HG03354 (cell line): ENCODE measurements at regions not wholly inside any gene's neighbourhood (a gene's known extent, or its start where the extent isn't known, plus 50 kb on each side); places are given as distances from the start of the nearest gene placed in this dataset.
"Not testable (repeated sequence)": the region's sequence is repeated elsewhere in the genome, so short reads cannot be mapped to it uniquely, and the experiment has no call there.

Experiments used
- ATAC-seq: cut with Tn5 transposase; IDR thresholded peaks from one replicate; pipeline ENCODE4 v1.9.1; 2021; ENCODE audit warnings: mild to moderate bottlenecking; ENCODE audit not compliant: unreplicated experiment, poor library complexity, severe bottlenecking

DNA sequence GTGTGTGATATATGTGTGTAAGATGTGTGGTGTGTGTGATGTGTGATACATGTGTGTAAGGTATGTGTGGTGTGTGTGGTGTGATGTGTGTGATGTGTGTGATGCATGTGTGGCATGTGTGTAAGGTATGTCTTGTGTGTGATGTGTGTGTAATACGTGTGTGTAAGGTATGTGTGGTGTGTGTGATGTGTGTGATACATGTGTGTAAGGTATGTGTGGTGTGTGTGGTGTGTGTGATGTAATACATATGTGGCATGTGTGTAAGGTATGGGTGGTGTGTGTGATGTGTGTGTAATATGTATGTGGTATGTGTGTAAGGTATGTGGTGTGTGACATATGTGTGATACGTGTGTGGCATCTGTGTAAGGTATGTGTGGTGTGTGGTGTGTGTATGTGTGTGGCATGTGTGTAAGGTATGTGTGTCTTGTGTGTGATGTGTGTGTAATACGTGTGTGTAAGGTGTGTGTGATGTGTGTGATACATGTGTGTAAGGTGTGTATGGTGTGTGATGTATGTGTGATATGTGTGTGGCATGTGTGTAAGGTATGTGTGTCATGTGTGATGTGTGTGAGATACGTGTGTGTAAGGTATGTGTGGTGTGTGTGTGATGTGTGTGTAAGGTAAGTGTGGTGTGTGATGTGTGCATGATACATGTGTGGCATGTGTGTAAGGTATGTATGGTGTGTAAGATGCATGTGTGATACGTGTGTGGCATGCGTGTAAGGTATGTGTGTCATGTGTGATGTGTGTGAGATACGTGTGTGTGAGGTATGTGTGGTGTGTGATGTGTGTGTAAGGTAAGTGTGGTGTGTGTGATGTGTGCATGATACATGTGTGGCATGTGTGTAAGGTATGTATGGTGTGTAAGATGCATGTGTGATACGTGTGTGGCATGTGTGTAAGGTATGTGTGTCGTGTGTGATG, 126.9 kb downstream of the COPS8 start:
- not testable (repeated sequence) for ATAC-seq

DNA sequence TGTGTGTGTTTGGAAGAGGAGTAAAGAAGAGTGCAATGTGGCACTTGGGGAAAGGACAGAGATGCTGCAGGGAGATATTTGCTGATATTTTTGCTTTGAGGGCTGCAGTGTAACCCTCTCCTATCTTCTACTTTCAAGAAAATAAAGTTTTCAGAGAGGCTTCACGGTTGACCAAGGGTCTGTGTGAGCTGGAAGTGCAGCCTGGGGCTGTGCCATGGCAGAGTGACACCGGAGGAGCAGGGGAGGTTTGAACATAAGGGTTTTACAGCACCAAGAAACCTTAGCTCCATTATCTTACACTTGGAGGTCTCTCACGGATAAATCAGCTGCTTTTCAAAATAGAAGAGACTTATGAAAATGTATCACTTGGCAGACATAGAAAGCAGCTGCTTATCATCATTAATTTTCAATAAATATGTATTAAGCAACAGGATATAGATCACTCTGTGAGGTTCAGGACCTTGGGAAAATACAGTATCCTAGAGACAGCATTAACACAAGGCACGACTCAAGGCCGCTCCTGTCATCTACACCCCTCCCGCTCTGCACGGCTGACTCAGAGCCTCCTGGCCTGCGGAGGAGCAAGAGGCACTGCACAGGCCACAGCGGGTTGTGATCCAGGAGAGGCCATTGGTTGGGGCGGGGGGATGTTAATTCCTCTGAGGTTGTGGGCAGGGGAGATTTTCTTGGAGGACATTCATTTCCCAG, 127.8 kb downstream of the COPS8 start:
- no peak for ATAC-seq

DNA sequence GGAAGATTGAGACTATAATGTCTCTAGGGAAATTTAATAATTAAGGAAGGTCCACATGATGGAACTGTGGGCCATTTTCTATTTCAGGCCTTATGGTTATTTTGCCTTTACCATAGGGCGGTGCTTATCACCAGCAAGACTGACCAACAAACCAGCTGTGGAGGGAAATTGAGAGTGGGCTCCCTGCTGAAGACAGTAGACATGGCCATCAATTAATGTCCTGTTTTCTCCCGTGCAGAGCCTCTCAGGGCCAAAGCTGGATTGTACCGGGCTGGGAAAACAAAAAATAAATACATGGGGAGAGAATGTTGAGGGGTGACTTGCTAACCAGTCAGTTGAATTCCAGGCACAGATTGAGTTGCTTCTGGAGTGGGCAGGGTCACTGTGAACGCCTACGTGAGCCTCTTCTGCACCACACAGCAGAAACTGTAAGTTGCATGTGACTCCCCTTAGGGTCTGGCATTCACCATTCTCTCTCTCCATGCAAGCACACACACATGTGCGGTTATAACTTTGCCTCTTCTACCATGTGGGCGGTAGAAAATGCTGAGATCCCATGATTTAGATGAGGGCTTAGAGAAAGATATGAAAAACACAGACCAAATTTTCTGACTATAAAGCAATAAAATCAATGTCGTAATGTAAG, 128.5 kb downstream of the COPS8 start:
- ATAC-seq: no peak

DNA sequence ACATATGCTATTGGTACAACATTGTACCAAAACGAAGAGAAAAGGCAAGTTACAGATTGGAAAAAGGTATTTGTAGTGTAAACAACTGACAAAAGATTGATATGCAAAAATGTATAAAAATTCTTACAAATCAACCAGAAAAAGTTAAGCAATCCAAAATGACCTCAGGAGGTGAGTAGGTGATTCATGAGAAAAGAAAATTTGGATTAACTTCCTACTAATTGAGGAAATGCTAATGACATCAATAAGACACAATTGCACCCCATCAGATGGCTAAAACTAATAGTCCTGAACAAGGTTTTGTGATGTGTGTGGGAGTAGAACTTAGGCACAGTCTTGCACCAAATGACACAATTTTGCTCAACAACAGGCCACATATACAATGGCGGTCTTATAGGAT, 129.3 kb downstream of the COPS8 start:
- ATAC-seq: no peak

DNA sequence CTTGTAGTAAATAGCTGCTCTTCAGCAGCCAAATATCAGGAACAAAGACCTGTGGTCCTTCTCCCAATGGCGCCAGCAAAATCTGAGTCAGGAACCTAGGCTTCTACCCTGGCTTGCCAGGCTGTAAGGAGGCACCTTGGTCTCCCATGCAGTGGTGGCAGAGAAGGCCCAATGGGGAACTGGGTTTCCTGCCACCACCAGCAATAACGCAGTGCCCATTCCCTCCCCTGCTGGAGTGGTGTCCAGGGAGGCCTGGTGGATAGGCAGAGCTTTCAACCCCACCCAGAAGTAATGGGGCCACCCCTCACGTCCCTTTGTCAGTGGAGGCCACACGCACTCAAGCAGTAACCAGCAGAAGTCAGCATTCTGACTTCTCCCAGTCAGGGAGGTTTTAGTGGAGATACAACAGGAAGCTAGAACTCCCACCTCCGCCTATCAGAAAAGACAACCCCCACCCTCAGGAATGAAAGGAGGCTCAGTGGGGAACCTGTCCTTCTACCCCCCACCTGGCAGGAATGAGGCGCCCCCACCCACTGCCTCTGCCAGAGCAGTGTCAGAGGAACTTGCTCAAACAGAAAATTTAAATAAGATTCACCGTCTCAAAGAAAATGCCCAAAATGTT, 132.4 kb downstream of the COPS8 start:
- no peak for ATAC-seq

DNA sequence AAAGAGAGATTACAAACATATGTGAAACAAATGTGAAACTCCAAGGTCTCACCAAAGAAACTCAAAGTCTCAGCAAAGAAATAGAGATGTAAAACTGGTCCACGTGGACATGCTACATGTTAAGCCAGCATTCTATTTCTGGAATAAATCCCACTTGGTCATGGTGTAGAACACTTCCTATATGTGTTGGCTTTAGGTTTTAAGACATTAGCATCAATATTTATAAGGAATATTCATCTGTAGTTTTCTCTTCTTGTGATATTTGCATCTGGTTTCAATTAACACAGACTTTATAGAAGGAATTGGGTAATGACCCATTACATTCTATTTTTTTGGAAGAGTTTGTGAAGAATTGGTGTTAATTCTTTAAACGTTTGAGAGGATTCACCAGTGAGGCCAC, 133.1 kb downstream of the COPS8 start:
- no peak for ATAC-seq

DNA sequence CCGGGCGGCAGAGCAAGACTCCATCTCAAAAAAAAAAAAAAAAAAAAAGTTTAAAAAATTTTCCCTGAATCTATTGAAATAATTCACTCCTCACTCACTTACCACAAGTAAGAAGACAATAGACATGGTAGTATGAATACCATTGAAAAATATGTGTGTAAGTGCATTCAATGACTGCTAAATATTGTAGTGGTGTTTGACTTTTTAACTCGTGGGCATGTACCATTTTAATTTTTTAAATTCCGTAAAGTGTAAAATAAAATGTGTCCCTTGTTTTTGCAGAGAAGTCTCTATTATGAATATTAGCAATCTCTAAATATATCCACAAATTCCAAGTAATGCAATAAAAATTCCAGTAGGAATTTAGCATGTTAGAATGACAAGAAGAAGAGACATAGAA, 134.1 kb downstream of the COPS8 start:
- no peak for ATAC-seq

DNA sequence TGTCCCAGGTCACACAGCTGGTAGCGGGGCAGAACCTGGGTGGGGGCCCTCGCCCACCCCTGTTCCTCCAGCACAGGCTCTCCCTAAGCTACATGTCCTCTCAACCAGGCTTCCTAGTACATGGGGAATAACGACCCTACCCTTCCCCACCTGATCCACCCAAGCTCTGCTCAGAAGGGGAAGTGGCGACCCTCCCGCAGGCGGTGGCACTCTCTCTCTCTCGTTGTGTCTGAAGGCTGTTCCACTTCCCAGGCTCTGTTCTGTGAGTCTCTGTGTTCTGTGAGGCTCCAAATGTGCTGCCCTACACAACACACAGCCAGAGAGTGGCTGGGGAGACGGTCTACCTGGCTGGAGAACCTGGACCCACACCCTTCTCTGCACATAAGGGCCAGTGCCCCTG, 135.8 kb downstream of the COPS8 start:
- no peak for ATAC-seq

DNA sequence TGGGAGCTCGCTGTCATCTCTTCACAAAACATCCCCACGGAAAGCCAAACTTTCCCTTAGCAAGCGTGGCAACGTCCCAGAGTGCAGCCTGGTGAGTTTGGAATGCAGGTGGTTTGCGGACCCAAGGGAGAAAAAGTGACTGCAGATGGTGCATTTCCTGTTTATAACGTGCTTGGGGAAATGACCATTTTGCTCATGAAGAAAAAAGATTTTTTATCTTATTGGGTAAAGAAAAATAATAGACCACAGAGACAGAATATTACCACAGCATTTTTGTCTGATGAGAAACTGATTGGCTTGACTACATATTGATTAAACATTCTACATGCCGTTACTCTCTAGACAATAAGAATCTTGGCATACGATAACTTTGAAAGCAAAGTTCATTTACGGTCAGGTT, 136.5 kb downstream of the COPS8 start:
- ATAC-seq: no peak

DNA sequence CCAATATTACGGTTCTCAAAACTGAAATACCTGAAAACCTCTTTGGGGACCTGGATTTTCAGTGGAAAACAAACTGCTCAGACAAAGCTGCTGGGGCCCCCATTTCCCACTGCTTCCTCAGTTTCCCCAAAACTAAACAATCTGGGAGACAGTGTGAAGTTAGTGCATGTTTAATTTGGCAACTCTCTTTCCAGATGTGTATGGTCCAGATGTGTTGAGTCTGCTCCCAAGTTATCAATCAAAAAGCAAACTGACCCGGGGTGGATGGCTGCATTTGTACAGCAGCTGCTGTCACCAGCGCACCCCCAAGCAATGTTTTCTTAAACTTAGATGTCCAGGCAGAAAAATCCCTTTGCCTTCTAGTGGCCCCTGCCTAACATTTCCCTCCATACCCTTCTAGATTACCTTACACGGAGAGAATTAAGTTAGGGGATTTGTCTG, 136.9 kb downstream of the COPS8 start:
- ATAC-seq: no peak

DNA sequence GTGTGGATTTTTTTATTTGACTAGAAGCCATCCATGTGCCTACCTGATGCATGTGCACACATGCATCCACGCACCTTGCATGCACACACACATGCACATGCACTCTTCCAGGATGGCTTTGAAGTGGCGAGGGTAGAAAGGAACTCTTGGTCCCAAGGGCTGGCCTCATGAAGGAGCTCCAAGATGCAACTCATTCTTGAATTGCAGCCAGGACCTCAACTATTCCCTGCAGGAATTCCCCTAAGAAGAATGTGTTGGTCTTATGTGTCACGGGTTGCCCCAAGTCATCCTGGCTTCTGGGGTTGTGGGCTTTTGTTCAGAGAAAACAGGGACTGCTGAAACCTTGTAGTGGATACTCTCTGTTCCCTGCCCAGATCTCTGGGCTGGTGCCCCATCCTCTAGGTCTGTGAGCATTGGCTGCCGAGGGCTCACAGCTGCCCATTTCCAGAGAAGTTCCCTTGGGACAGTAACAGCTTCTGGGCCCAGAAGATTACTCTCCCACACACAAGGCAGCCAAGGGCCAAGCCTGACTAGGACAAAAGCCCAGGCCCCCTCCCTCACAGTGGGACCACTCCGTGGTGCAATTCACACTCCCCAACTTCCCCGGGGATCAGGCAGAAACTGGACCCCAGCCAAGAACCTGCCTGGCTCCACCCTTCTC, 137.6 kb downstream of the COPS8 start:
- no peak for ATAC-seq

DNA sequence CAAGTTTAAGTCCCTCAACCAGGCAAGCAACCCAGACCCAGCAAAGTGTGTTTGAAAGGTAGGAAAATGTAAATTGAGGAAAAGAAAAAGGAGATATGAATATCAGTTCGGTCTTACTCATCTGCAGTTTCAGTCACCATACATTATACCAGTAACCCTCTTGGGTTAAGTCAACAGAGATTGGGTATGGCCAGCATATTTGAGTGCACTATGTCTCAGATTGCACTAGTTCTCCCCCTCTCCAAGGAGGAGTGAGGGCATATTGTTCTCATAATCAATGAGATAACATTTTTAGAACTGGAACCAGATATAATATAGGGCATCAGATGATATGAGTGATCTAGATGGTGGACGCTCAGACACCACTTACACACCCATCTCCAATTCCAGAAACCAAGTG, 141.5 kb downstream of the COPS8 start:
- no peak for ATAC-seq

DNA sequence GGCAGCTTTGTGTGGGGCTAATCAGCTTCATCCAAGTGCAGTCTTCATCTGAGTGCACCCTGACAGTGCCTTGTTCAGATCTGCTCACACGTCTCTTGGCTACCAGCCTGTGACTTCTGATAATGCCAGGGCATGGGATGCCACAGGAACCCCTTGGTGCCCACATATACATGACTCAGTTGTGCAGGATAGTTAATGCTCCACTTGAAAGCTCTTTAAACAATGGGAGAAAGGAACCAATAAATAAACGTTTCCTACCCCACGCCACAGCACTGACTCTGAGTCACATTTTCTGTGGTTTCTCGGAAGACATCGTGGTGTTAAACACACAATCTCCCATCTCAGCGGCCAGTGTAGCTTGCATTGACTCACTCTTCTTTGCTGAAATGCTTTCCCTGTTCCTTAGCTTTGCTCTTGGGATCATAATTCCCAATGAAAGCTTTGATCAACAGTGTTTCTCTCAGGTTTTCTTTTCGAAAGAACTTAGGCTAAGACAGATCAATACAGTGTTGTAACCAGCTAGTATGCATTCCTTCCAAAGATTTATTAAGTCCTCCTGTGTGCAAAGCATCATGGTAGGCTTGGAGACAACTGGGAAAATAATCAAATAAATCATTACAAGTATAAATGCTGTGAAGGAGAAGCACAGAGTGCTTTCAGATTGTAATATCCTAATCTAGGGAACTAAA, 142.0 kb downstream of the COPS8 start:
- no peak for ATAC-seq

DNA sequence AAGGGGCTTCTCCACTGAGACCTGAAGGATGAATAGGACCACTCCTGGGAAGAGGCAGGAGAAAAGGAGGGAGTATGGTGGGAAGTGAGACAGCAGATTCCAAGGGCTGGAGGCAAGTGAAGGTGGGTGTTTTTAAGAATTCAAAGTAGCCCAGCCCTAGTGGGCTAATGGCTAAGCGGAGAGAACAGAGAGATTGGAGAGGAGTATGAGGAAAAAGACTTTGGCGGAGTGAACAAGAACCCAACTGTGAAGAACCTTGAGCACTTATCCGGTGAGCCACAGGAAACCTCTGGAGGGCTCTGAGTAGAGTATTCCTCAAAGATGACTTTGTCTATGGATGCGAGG, 142.6 kb downstream of the COPS8 start:
- ATAC-seq: no peak

DNA sequence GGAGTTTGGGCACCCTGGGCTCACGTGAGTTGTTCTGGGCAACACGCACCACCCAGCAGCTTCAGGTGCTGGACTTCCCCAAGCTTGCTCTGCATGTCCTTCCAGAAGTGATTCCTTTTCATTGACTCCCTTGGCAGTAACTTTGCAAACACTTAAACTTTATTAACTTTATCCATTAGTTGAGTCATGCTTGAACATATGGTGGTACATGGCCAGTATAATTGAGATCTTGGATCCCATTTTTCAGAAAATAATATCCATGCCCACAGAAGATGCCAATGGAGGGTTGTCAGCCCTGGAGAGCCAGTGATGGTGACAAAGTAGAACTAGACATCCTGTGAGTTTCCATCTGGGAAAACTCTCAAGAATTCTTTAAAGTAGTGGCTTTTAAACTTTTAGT, 144.2 kb downstream of the COPS8 start:
- ATAC-seq: no peak

DNA sequence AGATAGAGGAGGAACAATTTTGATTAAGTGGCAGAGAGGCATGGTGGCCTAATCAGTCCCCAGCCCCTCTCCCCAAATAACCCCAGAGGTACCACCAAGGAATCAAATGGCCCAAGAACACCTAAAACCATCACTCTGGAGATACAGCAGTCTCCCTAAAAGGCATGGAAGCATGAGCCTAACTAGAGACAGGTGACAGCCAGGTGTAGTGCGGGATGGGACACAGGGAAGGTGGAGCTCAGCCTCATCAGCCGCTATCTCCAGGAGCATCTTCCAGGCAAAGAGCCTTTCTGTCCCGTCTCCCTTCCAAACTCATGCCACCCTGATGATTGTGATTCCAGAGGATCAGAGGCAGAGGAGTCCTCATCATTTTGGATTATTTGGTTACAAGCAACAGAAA, 144.7 kb downstream of the COPS8 start:
- no peak for ATAC-seq

DNA sequence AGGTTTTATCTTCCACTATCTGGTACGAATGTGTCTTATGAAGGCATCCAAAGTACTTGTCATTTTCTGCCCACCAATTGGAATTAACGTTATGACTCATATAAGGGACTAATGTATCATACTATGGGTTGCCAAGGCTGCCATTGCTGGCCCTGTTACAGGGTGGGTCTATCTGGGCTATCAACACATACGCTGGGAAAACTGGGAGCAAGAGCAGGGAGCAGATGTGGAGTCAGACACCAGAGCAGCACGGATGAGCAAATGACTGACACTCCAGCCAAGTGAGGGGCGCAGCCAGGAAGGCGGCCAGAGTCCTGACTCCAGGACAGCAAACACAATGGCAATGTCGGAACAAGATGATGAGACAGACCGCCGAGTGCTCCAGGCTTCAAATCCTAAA, 145.9 kb downstream of the COPS8 start:
- ATAC-seq: no peak

DNA sequence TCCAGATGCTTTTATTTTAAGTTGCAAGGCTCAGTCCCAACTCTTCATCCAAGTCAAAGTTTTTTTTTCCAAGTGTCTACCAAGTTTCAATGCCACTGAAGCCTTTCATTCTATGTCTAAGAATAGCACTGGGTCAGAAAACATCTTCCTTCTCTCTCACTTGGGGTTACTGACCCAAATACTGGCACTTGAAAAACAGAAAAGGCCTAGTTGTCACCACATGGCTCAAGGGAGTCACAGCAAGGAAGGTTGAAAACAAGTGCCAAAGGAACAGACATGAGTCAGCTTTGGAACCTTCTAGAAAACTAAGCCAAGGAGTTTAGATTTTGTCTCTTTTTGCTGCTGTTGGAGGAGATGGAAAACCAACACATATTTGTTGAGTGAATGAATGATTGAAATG, 146.5 kb downstream of the COPS8 start:
- ATAC-seq: no peak

DNA sequence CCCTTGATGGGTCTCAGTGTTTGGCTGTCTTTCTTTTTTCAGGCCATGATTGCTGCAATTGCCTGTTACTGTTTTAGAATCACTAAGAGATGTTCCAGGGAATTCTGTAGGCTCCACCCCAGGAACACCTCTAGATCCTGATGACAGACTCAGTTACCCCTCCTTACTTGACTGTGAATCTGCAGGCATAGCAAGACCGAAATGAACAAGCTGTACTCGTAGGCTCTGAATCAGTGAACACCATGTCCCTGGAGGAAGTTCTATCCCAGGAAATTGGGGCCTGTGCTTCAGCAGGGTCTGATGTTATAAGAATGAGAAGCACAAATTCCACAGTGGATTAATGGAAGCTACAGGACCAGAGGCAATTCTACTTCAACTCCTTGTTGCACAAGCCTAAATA, 148.6 kb downstream of the COPS8 start:
- no peak for ATAC-seq
